HUES64 (cell line): ENCODE measurements at regions not wholly inside any gene's neighbourhood (a gene's known extent, or its start where the extent isn't known, plus 50 kb on each side); places are given as distances from the start of the nearest gene placed in this dataset.

ENCODE experiments used
- H3K27ac ChIP-seq: 2 replicates; pipeline ENCODE4 v1.7.0; 2013; ENCODE audit warnings: low read depth, low read length, inconsistent platforms
- H3K27me3 ChIP-seq: 2 replicates; pipeline ENCODE4 v1.6.1; 2013; ENCODE audit warnings: mild to moderate bottlenecking, low read length; ENCODE audit not compliant: insufficient read depth
- H3K36me3 ChIP-seq: 2 replicates; pipeline ENCODE4 v1.6.1; 2013; ENCODE audit warnings: mild to moderate bottlenecking, low read length; ENCODE audit not compliant: insufficient read depth
- H3K4me1 ChIP-seq: 2 replicates; pipeline ENCODE4 v1.6.1; 2013; ENCODE audit warnings: mild to moderate bottlenecking, low read length, moderate library complexity; ENCODE audit not compliant: insufficient read depth
- H3K4me3 ChIP-seq: 2 replicates; pipeline ENCODE4 v1.5.1; 2013; ENCODE audit warnings: mild to moderate bottlenecking, low read length, moderate library complexity
- H3K9ac ChIP-seq: 2 replicates; pipeline ENCODE4 v1.6.1; 2013; ENCODE audit warnings: mild to moderate bottlenecking, low read depth, low read length
- H3K9me3 ChIP-seq: 2 replicates; pipeline ENCODE4 v1.6.1; 2013; ENCODE audit warnings: low read depth, low read length; ENCODE audit not compliant: insufficient read depth
- whole genome bisulfite sequencing: fragments of 150-250, 120-280 bp; methylation state at CpG from one replicate; pipeline ENCODE4 v1.1.7; 2013; ENCODE audit warnings: missing lambda C conversion rate; 5-methylcytosine and 5-hydroxymethylcytosine counted together

GRCh38 chr3:31382856-31383255 is 149.9 kb upstream of the STT3B start:
- Histone ChIP-seq H3K4me1 (no peaks in the 10 kb centered on the region), H3K4me3 (no peak overlapping the region), H3K9ac (no peak overlapping the region), H3K27ac (no peak overlapping the region), H3K27me3 (no peaks in the 10 kb centered on the region), H3K9me3 (0 out of 2 replicates have a peak, but pooled peaks cover 4% of the 10 kb centered on the region), H3K36me3 (no peaks in the 10 kb centered on the region)
- 92% methylated on average over 1 of the region's 1 CpG for WGBS

GRCh38 chr3:31384117-31384516 is 148.6 kb upstream of the STT3B start:
- H3K9me3 ChIP-seq = 0 out of 2 replicates have a peak, but pooled peaks cover 4% of the 10 kb centered on the region
- H3K27me3 ChIP-seq = no peaks in the 10 kb centered on the region
- no peaks in the 10 kb centered on the region for H3K4me1 ChIP-seq
- H3K36me3 ChIP-seq = no peaks in the 10 kb centered on the region
- no peak overlapping the region for H3K9ac ChIP-seq
- 100% methylated on average over 1 of the region's 1 CpG for WGBS
- H3K27ac ChIP-seq = no peak overlapping the region
- no peak overlapping the region for H3K4me3 ChIP-seq

GRCh38 chr3:31389939-31390338 is 142.8 kb upstream of the STT3B start:
- Histone ChIP-seq H3K36me3 (no peaks in the 10 kb centered on the region), H3K9ac (no peak overlapping the region), H3K4me3 (no peak overlapping the region), H3K4me1 (peaks cover 28% of the 10 kb centered on the region), H3K9me3 (0 out of 2 replicates have a peak, but pooled peaks cover 4% of the 10 kb centered on the region), H3K27me3 (peaks cover 7% of the 10 kb centered on the region; the same call in 1 of the 2 replicates), H3K27ac (no peak overlapping the region)
- WGBS = 89% methylated on average over 1 of the region's 1 CpG

- no CpG with 5 or more reads among the region's 2 CpGs for WGBS
- peaks cover 7% of the 10 kb centered on the region; the same call in 1 of the 2 replicates for H3K27me3 ChIP-seq
- H3K9me3 ChIP-seq = 0 out of 2 replicates have a peak, but pooled peaks cover 4% of the 10 kb centered on the region
- H3K9ac ChIP-seq = no peak overlapping the region
- peaks cover 28% of the 10 kb centered on the region for H3K4me1 ChIP-seq
- H3K4me3 ChIP-seq = no peak overlapping the region
- no peak overlapping the region for H3K27ac ChIP-seq
- H3K36me3 ChIP-seq = no peaks in the 10 kb centered on the region
These were observed 142.3 kb upstream of the STT3B start for GRCh38 chr3:31390466-31390865.

- Histone ChIP-seq H3K27ac (peak overlapping the region; percentile 48; the same call in 1 of the 2 replicates), H3K4me1 (peaks cover 28% of the 10 kb centered on the region)
- WGBS = 6% methylated on average over 3 of the region's 3 CpGs
These were observed 141.6 kb upstream of the STT3B start for GRCh38 chr3:31391150-31391549.

GRCh38 chr3:31392568-31392967 is 140.2 kb upstream of the STT3B start:
- Histone ChIP-seq H3K27me3 (peaks cover 7% of the 10 kb centered on the region; the same call in 1 of the 2 replicates), H3K4me3 (no peak overlapping the region), H3K9me3 (no peaks in the 10 kb centered on the region), H3K27ac (no peak overlapping the region), H3K4me1 (peaks cover 28% of the 10 kb centered on the region), H3K9ac (no peak overlapping the region), H3K36me3 (no peaks in the 10 kb centered on the region)
- 80% methylated on average over 2 of the region's 2 CpGs for WGBS

More at GRCh38 chr3:31391150-31391549, 141.6 kb upstream of the STT3B start:
- H3K9ac ChIP-seq = no peak overlapping the region
- H3K9me3 ChIP-seq = 0 out of 2 replicates have a peak, but pooled peaks cover 4% of the 10 kb centered on the region
- peaks cover 7% of the 10 kb centered on the region; the same call in 1 of the 2 replicates for H3K27me3 ChIP-seq
- H3K36me3 ChIP-seq = no peaks in the 10 kb centered on the region
- no peak overlapping the region; the same call in 1 of the 2 replicates for H3K4me3 ChIP-seq

- no peaks in the 10 kb centered on the region for H3K27me3 ChIP-seq
- H3K9ac ChIP-seq = no peak overlapping the region
- 88% methylated on average over 1 of the region's 1 CpG for WGBS
- no peaks in the 10 kb centered on the region for H3K36me3 ChIP-seq
- no peak overlapping the region for H3K4me3 ChIP-seq
- H3K4me1 ChIP-seq = no peaks in the 10 kb centered on the region
- no peaks in the 10 kb centered on the region for H3K9me3 ChIP-seq
- H3K27ac ChIP-seq = no peak overlapping the region
These were observed 133.5 kb upstream of the STT3B start for GRCh38 chr3:31399271-31399670.

- Histone ChIP-seq H3K9ac (no peak overlapping the region), H3K4me1 (peaks cover 8% of the 10 kb centered on the region; the same call in 1 of the 2 replicates), H3K27ac (no peak overlapping the region), H3K36me3 (no peaks in the 10 kb centered on the region), H3K9me3 (no peaks in the 10 kb centered on the region), H3K27me3 (no peaks in the 10 kb centered on the region), H3K4me3 (no peak overlapping the region)
- 96% methylated on average over 2 of the region's 2 CpGs for WGBS
These were observed 130.6 kb upstream of the STT3B start for GRCh38 chr3:31402117-31402516.

GRCh38 chr3:31403197-31403596 is 129.5 kb upstream of the STT3B start:
- Histone ChIP-seq H3K27ac (no peak overlapping the region), H3K9ac (no peak overlapping the region), H3K4me1 (peaks cover 8% of the 10 kb centered on the region; the same call in 1 of the 2 replicates), H3K36me3 (no peaks in the 10 kb centered on the region), H3K4me3 (no peak overlapping the region), H3K27me3 (no peaks in the 10 kb centered on the region), H3K9me3 (no peaks in the 10 kb centered on the region)
- WGBS = 93% methylated on average over 2 of the region's 3 CpGs

- Histone ChIP-seq H3K27ac (no peak overlapping the region), H3K9me3 (no peaks in the 10 kb centered on the region), H3K27me3 (no peaks in the 10 kb centered on the region), H3K4me3 (no peak overlapping the region), H3K4me1 (peaks cover 8% of the 10 kb centered on the region; the same call in 1 of the 2 replicates), H3K9ac (no peak overlapping the region), H3K36me3 (no peaks in the 10 kb centered on the region)
- WGBS = 100% methylated on average over 1 of the region's 1 CpG
These were observed 127.9 kb upstream of the STT3B start for GRCh38 chr3:31404871-31405270.

GRCh38 chr3:31405515-31405914 is 127.2 kb upstream of the STT3B start:
- Histone ChIP-seq H3K36me3 (no peaks in the 10 kb centered on the region), H3K4me1 (peaks cover 13% of the 10 kb centered on the region; the same call in 1 of the 2 replicates), H3K27ac (no peak overlapping the region), H3K4me3 (no peak overlapping the region), H3K9ac (no peak overlapping the region), H3K27me3 (no peaks in the 10 kb centered on the region), H3K9me3 (no peaks in the 10 kb centered on the region)
- no CpG with 5 or more reads among the region's 1 CpG for WGBS

- no peak overlapping the region for H3K4me3 ChIP-seq
- H3K27me3 ChIP-seq = no peaks in the 10 kb centered on the region
- WGBS = 100% methylated on average over 1 of the region's 1 CpG
- H3K27ac ChIP-seq = no peak overlapping the region
- no peak overlapping the region for H3K9ac ChIP-seq
- H3K36me3 ChIP-seq = no peaks in the 10 kb centered on the region
- H3K9me3 ChIP-seq = no peaks in the 10 kb centered on the region
- peaks cover 13% of the 10 kb centered on the region; the same call in 1 of the 2 replicates for H3K4me1 ChIP-seq
These were observed 125.8 kb upstream of the STT3B start for GRCh38 chr3:31406896-31407295.
